ENCODE measurements at regions not wholly inside any gene's neighbourhood (a gene's known extent, or its start where the extent isn't known, plus 50 kb on each side); places are given as distances from the start of the nearest gene placed in this dataset.

- TF ChIP-seq POLR2A (IDR thresholded peaks at IDR 0.05) (no peak), CTCF (IDR thresholded peaks at IDR 0.05) (no peak), POLR2AphosphoS5 (IDR thresholded peaks at IDR 0.05; ENCODE audit: insufficient read depth in 1 of 2, low read depth in 1 of 2) (no peak)
Observed at GRCh38 chr10:58968389-58968755, 208.1 kb upstream of the PHYHIPL start.
